HG03066 (cell line): ENCODE measurements at regions not wholly inside any gene's neighbourhood (a gene's known extent, or its start where the extent isn't known, plus 50 kb on each side); places are given as distances from the start of the nearest gene placed in this dataset.

Source experiments
- ATAC-seq: cut with Tn5 transposase; IDR thresholded peaks from one replicate; pipeline ENCODE4 v1.9.1; 2021; ENCODE audit warnings: low read depth; ENCODE audit not compliant: unreplicated experiment

DNA sequence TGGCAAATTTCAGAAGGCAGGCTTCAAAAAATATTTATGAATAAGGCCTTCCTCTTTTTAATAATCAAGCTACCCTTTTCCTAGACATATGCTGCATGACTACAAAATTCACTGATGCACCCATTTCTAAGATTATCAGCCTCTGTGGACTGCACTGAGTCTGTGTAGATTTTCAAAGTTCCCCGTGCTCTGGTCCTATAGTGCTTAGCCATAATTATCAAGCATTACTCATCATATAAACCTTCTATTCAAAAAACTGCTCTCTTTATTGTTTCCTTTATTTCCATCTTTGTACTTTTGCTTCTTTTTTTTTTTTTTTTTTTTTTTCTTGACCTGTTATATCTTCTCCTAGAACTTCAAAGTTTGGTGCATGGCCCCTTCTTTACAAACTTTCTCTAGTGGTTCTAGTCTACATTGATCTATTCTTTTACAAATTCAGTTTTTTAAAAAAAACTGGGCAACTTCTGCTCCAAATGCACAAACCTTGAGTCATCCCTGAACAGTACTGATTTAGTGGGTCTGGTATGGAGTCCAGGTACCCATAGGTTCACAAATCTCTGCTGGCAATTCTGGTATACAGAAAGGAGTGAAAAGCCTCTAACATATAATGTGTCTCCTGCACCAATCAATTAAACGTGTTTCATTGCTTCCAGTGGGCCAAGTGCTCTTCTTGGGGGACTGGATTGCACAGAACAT is 481.9 kb downstream of the NUP35 start:
- ATAC-seq: no peak

DNA sequence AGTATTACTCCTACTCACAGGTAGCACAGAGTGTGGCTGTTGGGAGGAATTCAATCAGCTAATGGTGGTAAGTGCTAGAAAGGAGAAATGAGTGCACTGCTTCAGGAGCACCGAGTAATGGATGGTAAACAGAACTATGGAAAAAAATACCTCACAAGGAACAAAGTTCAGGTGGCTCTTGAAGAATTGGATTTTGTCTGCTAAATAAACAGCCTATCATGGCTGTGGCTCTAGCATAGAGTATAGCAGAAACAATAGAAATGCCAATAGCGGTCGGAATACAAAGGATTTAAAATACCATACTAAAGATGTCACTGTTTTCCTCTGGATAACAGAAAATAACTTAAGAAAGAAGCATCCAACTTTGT is 482.5 kb downstream of the NUP35 start:
- no peak for ATAC-seq

- ATAC-seq: no peak
Observed at GRCh38 chr2:183607995-183608394, 483.8 kb downstream of the NUP35 start.

GRCh38 chr2:183608747-183609146 is 484.5 kb downstream of the NUP35 start:
- ATAC-seq: no peak

DNA sequence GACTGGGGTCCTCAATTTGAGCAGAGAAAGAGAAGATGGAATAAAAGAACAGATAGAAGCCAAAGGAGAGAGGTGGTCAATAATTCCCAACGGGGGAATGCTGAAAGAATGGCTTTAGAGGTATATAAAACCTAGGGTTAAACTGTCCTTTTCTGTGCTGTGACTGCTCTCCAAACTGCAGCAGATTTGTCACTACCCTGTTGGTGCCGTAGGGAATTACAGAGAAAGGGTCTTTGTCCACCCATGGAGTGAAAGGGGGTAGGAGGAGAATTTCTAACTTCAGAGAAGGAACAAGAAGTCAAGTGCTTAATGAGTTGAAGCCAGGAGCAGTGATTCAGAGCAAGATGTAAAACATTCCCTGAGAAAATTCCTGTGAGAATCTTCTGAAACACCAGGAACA is 486.5 kb downstream of the NUP35 start:
- no peak for ATAC-seq

DNA sequence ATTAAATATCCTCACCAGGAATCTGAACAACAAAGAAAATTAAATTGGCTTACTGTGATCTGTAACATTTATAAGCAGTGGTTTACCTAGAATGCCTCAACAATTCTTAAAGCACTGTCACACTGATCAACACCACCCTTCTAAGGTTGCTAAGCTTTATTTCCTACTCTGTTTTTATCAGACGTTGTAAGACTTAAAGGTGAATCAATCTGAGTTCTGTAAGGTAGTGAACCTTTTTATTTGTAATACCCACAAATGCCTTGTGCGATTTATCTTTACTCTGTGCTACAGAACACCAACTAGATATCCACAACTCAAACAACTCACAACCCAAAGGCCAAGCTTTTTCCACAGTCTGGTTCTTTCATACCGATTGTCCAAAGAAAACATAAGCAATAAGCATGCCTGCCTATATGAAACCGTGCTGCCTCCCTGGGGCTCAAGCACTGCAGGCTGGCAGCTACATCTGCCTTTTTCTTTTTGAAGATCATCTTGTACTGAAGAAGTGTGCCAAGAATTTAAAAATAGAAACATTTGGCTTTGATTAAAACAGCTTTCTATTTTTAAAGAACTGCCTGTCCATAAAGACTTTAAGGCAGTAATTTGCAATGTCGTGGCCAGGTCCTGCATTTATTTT is 490.7 kb downstream of the NUP35 start:
- no peak for ATAC-seq

- ATAC-seq: no peak
Observed at GRCh38 chr2:183623227-183623626, 499.0 kb downstream of the NUP35 start.

GRCh38 chr2:183630964-183631363 is 506.7 kb downstream of the NUP35 start:
- ATAC-seq: no peak

DNA sequence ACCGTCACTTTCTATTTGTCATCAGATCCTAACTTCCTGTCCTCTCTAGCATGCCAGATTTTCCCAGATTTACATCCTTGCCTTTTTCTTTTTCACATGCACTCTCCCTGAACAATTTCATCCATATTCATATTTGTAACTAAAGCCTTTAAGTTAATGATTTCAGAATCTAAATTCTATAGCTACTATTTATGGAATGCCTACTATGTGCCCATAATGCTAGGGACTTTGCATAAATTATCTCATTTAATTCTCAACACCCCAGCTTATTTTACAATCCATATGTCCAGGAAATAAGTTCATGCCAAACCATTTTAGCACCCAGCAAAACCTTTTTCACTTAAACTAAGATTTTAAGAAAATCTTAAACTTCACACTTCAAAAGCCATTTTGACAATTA is 531.9 kb downstream of the NUP35 start:
- ATAC-seq: no peak

DNA sequence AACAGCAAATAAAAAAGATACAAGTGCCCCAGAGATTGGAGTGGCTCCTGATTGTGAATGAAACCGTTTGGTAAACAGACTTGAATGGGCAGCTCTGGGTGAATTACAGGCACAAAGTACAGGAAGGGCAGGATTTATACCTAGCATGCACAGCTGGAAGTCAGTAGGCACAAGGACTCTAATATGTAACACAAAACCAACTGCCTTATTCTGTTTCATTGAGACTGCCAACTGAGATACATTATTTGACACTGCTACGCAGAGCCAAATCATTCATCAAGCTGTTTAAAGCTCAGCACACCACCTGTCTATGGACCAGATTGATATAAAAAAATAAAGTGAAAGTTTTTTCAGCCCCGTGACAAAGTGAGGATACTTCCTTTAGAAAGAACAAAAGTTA is 541.2 kb downstream of the NUP35 start:
- no peak for ATAC-seq

GRCh38 chr2:183666031-183666430 is 541.8 kb downstream of the NUP35 start:
- no peak for ATAC-seq

- ATAC-seq: no peak
Observed at GRCh38 chr2:183671233-183671632, 547.0 kb downstream of the NUP35 start.

- ATAC-seq: no peak
Observed at GRCh38 chr2:183678908-183679307, 554.7 kb downstream of the NUP35 start.

GRCh38 chr2:183680573-183680972 is 556.3 kb downstream of the NUP35 start:
- no peak for ATAC-seq

DNA sequence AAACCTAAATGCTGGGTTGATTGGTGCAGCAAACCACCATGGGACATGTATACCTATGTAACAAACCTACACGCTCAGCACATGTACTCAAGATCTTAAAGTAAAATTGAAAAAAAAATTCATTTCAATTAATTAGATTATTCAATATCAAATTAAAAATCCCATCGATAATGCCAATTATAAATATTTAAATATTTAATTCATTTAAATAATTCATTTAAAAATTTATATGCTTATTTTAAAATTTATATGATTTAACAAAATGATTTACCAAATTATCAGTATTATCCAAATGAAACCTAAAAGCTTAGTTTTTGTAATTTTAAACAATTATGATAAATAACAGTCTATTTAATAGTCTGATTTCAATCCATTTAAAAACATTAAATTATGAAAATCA is 560.4 kb downstream of the NUP35 start:
- no peak for ATAC-seq

GRCh38 chr2:183696028-183696427 is 571.8 kb downstream of the NUP35 start:
- no peak for ATAC-seq

- ATAC-seq: no peak
Observed at GRCh38 chr2:183709829-183710228, 585.6 kb downstream of the NUP35 start.

- ATAC-seq: no peak
Observed at GRCh38 chr2:183718246-183718645, 594.0 kb downstream of the NUP35 start.

DNA sequence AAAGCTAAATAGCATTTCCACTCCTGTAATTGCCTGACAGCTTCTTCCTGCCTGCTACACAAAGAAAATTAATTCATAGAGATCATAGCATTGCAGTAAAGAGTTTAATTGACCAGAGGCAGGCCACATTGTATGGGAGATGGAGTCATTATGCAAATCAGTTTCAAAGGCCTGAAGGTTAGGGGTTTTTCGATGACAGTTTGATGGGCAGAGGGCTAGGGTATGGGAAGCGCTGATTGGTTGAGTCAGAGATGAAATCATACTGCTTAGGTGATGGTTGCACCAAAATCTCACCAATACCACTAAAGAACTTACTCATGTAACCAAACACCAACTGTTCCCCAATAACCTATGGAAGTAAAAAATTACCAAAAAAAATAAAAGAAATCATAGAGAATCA is 599.0 kb downstream of the NUP35 start:
- no peak for ATAC-seq

GRCh38 chr2:183729380-183729779 is 605.1 kb downstream of the NUP35 start:
- no peak for ATAC-seq

DNA sequence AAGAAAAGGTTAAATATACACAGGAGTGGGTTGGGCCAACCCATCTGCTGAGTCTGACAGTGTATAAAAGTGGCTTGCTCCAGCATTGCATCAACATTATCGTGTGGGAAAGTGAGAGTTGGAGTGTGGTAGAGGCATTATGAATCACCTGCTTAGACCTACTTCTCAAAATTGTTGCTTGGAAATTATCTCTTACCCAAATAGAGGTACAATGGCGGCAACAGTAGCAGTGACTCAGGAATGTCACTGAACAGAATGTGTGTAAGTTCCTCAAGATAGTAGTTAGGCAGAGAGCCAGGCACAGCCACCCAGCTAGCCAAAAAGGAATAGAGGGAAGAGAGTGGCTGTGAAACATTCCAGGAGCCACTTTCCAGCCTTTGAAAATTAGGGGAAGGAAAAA is 616.0 kb downstream of the NUP35 start:
- ATAC-seq: no peak

DNA sequence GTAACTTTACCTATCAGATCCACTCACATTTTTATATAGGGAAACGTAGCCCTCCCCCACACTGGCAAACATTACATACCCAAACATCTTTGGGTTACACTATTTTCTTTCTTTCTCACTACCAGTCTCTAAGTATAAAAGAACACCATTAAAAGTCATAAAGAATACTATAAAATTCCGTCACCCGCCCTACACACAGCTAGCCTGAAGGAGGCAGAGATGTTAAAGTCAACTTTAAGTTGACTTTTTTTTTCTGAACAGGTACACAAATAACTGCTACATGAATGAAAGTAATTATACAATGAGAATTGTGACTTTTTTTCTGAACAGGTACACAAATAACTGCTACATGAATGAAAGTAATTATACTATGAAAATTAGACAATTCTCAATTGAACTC is 628.3 kb downstream of the NUP35 start:
- ATAC-seq: no peak

DNA sequence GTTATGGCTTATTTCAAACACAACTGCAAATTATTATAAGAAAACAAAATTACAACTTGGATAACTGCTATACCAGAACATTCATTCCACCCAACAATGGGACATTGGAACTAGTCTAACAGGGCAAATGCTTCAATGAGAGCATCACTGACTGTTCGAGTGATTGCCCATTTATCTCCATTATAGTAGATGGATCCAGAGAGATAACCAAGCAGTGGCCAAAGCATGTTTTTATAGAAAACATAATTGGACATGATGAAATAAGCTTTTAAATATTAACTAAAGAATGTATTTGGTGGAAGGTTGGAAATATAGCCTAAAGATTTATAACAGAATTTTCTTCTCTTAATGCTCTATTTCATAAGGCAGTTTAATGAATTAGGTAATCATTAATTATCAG is 634.8 kb downstream of the NUP35 start:
- no peak for ATAC-seq
